ENCODE measurements at regions not wholly inside any gene's neighbourhood (a gene's known extent, or its start where the extent isn't known, plus 50 kb on each side); places are given as distances from the start of the nearest gene placed in this dataset.

GRCh38 chr6:10272591-10272990, 142.3 kb downstream of the TFAP2A start:
- Mint-ChIP-seq H3K4me3 (no peak overlapping the region), H3K9me3 (no peaks in the 10 kb centered on the region), H3K4me1 (no peaks in the 10 kb centered on the region), H3K27me3 (peaks cover 8% of the 10 kb centered on the region), H3K27ac (no peak overlapping the region)
- ATAC-seq (no peak), DNase-seq (no peak)

GRCh38 chr6:10271982-10272381, 142.9 kb downstream of the TFAP2A start:
- H3K27ac Mint-ChIP-seq = no peak overlapping the region
- ATAC-seq (no peak), DNase-seq (no peak)
- H3K9me3 Mint-ChIP-seq = no peaks in the 10 kb centered on the region
- peaks cover 14% of the 10 kb centered on the region for H3K27me3 Mint-ChIP-seq
- no peaks in the 10 kb centered on the region for H3K4me1 Mint-ChIP-seq
- no peak overlapping the region for H3K4me3 Mint-ChIP-seq

- ATAC-seq = no peak
- Mint-ChIP-seq H3K4me3 (no peak overlapping the region), H3K27me3 (peaks cover 24% of the 10 kb centered on the region), H3K9me3 (no peaks in the 10 kb centered on the region), H3K27ac (no peak overlapping the region), H3K4me1 (no peaks in the 10 kb centered on the region)
- DNase-seq = no peak
These were observed 144.9 kb downstream of the TFAP2A start for GRCh38 chr6:10269814-10270472.

GRCh38 chr6:10268611-10269310, 146.1 kb downstream of the TFAP2A start:
- DNase-seq = no peak
- Mint-ChIP-seq H3K4me1 (no peaks in the 10 kb centered on the region), H3K27me3 (peaks cover 24% of the 10 kb centered on the region), H3K9me3 (no peaks in the 10 kb centered on the region), H3K4me3 (no peak overlapping the region), H3K27ac (no peak overlapping the region)
- ATAC-seq = no peak

GRCh38 chr6:10268111-10268510, 146.8 kb downstream of the TFAP2A start:
- Mint-ChIP-seq H3K27ac (no peak overlapping the region), H3K4me1 (no peaks in the 10 kb centered on the region)

GRCh38 chr6:10266462-10266861, 148.4 kb downstream of the TFAP2A start:
- no peak for ATAC-seq
- no peak overlapping the region for H3K27ac Mint-ChIP-seq
- H3K4me3 Mint-ChIP-seq = no peak overlapping the region
- H3K4me1 Mint-ChIP-seq = no peaks in the 10 kb centered on the region
- DNase-seq = no peak
- no peaks in the 10 kb centered on the region for H3K9me3 Mint-ChIP-seq
- H3K27me3 Mint-ChIP-seq = peaks cover 24% of the 10 kb centered on the region

More at GRCh38 chr6:10268111-10268510, 146.8 kb downstream of the TFAP2A start:
- no peaks in the 10 kb centered on the region for H3K9me3 Mint-ChIP-seq
- DNase-seq (no peak), ATAC-seq (no peak)
- H3K27me3 Mint-ChIP-seq = peaks cover 24% of the 10 kb centered on the region
- no peak overlapping the region for H3K4me3 Mint-ChIP-seq

DNA sequence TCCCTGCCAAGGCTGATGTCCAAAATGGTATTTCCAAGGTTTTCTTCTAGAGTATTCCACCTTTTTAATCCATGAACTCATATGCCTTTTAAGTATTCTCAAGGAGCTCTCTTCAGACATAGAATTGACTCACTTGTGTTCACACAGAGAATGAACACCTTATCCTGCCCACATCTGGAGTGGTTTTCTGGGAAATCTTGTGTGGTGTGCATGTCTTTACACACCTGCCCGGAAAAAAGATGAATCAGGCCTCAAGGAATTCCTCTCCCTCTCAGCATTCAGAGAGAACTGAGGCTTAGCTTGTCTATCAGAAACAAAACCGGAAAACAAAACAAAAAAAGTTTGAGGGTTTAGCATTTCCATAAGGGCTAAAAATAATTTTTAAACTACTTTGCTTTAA, 148.8 kb downstream of the TFAP2A start:
- DNase-seq = no peak
- H3K4me3 Mint-ChIP-seq = no peak overlapping the region
- peaks cover 24% of the 10 kb centered on the region for H3K27me3 Mint-ChIP-seq
- no peaks in the 10 kb centered on the region for H3K4me1 Mint-ChIP-seq
- no peak overlapping the region for H3K27ac Mint-ChIP-seq
- no peaks in the 10 kb centered on the region for H3K9me3 Mint-ChIP-seq
- no peak for ATAC-seq

DNA sequence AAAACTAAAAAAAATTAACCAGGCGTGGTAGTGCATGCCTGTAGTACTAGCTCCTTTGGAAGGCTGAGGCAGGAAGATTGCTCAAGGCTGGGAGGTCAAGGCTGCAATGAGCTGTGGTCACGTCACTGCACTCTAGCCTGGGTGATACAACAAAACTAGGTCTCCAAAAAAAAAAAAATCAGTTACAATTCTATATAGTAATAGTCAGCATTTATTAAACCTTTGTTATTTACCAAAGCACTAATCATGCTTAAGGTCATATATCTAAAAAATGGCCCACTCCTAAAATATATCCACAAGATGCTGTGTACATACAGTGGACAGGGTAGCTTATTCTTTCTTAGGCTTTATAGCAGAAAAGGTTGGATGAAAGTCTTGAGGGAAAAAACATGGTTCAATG, 152.4 kb downstream of the TFAP2A start:
- DNase-seq = no peak
- Mint-ChIP-seq H3K27ac (no peak overlapping the region), H3K27me3 (peaks cover 15% of the 10 kb centered on the region), H3K4me1 (no peaks in the 10 kb centered on the region), H3K9me3 (no peaks in the 10 kb centered on the region), H3K4me3 (no peak overlapping the region)
- no peak for ATAC-seq

DNA sequence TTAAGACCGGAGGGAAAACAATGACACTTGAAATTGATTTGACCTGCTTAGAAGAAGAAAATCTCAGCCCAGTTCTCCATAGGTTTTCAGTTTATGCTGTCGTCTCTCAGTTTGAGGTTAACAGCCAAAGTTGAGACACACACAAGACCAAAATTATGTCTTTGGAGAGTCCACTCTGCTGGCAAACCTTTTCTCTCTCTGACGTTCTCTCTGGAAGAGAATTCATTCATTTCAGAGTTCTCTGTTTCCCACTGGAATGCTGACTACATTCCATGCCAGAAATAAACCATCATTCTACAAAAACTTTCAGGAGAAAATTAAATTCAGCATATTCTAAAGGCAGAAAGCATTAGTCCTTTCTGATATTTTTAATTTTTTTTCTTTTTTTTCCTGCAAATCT, 155.2 kb downstream of the TFAP2A start:
- DNase-seq (no peak), ATAC-seq (no peak)
- Mint-ChIP-seq H3K4me3 (no peak overlapping the region), H3K27ac (no peak overlapping the region), H3K27me3 (no peaks in the 10 kb centered on the region), H3K9me3 (peaks cover 0 to 5% of the 10 kb centered on the region in 2 donors), H3K4me1 (no peaks in the 10 kb centered on the region)

DNA sequence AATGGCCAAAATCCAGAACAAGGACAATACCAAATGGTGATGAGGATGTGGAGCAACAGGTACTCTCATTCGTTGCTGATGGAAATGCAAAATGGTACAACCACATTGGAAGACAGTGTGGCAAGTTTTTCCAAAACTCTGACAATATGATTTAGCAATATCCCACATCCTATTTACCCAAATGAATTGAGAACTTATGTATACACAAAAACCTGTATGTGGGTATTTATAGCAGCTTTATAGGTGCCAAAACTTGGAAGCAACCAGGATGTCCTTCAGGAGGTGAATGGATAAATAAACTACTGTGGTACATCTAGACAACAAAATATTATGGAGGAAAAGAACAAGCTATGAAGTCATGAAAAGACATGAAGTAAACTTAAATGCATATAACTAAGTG, 156.5 kb downstream of the TFAP2A start:
- H3K27ac Mint-ChIP-seq = no peak overlapping the region
- ATAC-seq (no peak), DNase-seq (no peak)
- peaks cover 0 to 5% of the 10 kb centered on the region in 2 donors for H3K9me3 Mint-ChIP-seq
- H3K27me3 Mint-ChIP-seq = no peaks in the 10 kb centered on the region
- no peak overlapping the region for H3K4me3 Mint-ChIP-seq
- H3K4me1 Mint-ChIP-seq = no peaks in the 10 kb centered on the region

- DNase-seq = no peak
- peaks cover 0 to 5% of the 10 kb centered on the region in 2 donors for H3K9me3 Mint-ChIP-seq
- no peak overlapping the region for H3K4me3 Mint-ChIP-seq
- no peaks in the 10 kb centered on the region for H3K4me1 Mint-ChIP-seq
- no peaks in the 10 kb centered on the region for H3K27me3 Mint-ChIP-seq
- ATAC-seq = no peak
- H3K27ac Mint-ChIP-seq = no peak overlapping the region
These were observed 158.7 kb downstream of the TFAP2A start for GRCh38 chr6:10256113-10256690.

DNA sequence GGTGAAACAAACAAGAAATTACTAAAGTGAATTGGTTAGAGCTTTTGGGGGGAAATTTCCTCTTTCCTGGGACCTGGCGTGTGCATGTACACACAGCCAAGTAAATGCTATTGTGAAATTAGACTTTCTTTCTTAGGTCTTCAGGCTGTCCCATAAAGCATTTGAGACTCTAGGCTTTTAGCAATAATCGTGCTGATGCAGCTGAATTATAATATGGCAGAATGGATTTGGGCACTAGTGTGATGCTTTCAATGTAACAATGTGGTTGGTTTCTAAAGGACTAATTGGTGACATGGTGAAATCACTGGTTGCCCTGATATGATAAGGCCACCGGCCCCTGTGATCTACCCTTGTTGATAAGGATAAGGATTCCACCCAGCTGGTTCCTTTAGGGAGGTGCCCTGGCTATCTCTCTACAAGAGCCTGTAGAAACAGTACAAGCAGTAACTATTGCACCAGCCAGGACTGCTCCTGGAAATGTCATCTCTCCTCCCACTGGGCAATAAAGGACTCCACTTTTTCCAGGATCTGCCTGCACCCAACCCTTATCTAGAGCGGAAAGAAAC, 164.1 kb downstream of the TFAP2A start:
- no peaks in the 10 kb centered on the region for H3K27me3 Mint-ChIP-seq
- no peak overlapping the region for H3K4me3 Mint-ChIP-seq
- no peaks in the 10 kb centered on the region for H3K9me3 Mint-ChIP-seq
- no peak for ATAC-seq
- no peak for DNase-seq
- H3K27ac Mint-ChIP-seq = no peak overlapping the region
- H3K4me1 Mint-ChIP-seq = no peaks in the 10 kb centered on the region

DNA sequence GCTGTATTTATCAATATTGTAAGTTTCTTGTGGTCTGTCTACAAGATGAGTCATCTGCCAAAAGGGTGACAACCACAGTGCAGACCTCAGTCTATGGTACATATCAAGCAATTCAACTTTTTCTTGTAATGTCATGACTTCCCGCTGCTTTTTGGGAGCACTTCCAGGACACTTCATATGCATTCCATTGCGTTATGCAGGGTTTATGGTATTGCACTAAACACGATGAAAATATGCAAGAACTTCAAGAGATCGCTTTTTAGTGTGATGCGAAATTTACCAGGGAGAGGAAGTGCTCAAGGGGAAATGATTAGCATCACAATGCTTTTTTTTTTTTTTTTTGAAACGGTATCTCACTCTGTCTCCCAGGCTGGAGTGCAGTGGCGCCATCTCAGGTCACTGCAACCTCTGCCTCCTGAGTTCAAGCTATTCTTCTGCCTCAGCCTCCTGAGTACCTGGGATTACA, 166.5 kb downstream of the TFAP2A start:
- no peak overlapping the region for H3K4me3 Mint-ChIP-seq
- DNase-seq (no peak), ATAC-seq (peak; percentile 48)
- H3K27ac Mint-ChIP-seq = no peak overlapping the region
- H3K9me3 Mint-ChIP-seq = no peaks in the 10 kb centered on the region
- no peaks in the 10 kb centered on the region for H3K4me1 Mint-ChIP-seq
- H3K27me3 Mint-ChIP-seq = no peaks in the 10 kb centered on the region

GRCh38 chr6:10237298-10238038, 177.4 kb downstream of the TFAP2A start:
- no peak overlapping the region for H3K4me3 Mint-ChIP-seq
- H3K27me3 Mint-ChIP-seq = peaks cover 7% of the 10 kb centered on the region
- no peak overlapping the region for H3K27ac Mint-ChIP-seq
- DNase-seq (no peak), ATAC-seq (no peak)
- H3K9me3 Mint-ChIP-seq = no peaks in the 10 kb centered on the region
- no peaks in the 10 kb centered on the region for H3K4me1 Mint-ChIP-seq

- Mint-ChIP-seq H3K27me3 (peaks cover 7% of the 10 kb centered on the region), H3K9me3 (no peaks in the 10 kb centered on the region), H3K4me3 (no peak overlapping the region), H3K4me1 (no peaks in the 10 kb centered on the region), H3K27ac (no peak overlapping the region)
- DNase-seq (no peak), ATAC-seq (no peak)
These were observed 179.5 kb downstream of the TFAP2A start for GRCh38 chr6:10235344-10235743.

Measured in stimulated activated naive CD8-positive, alpha-beta T cell treated with anti-CD3 and anti-CD28 coated beads, Interleukin-15, amount 100 ng/mL, for 72 hours (primary cell).